HL-60 (cell line): ENCODE measurements at regions not wholly inside any gene's neighbourhood (a gene's known extent, or its start where the extent isn't known, plus 50 kb on each side); places are given as distances from the start of the nearest gene placed in this dataset.

Experiments used
- GABPA ChIP-seq: IDR thresholded peaks from 2 replicates; pipeline ENCODE4 v1.6.1; 2012; ENCODE audit warnings: low read depth
- POLR2AphosphoS5 ChIP-seq: IDR thresholded peaks from 2 replicates; pipeline ENCODE4 v1.6.1; 2012; ENCODE audit warnings: low read depth
- TF ChIP-seq, protein P1 (sequence below): IDR thresholded peaks from one replicate; pipeline ENCODE4 v1.5.1; 2011; ENCODE audit warnings: low read length, control low read depth, inconsistent platforms; ENCODE audit not compliant: insufficient read depth
- TF ChIP-seq, protein P2 (sequence below): IDR thresholded peaks from 2 replicates; pipeline ENCODE4 v1.6.1; 2012; ENCODE audit warnings: low read depth; ENCODE audit not compliant: insufficient replicate concordance

DNA sequence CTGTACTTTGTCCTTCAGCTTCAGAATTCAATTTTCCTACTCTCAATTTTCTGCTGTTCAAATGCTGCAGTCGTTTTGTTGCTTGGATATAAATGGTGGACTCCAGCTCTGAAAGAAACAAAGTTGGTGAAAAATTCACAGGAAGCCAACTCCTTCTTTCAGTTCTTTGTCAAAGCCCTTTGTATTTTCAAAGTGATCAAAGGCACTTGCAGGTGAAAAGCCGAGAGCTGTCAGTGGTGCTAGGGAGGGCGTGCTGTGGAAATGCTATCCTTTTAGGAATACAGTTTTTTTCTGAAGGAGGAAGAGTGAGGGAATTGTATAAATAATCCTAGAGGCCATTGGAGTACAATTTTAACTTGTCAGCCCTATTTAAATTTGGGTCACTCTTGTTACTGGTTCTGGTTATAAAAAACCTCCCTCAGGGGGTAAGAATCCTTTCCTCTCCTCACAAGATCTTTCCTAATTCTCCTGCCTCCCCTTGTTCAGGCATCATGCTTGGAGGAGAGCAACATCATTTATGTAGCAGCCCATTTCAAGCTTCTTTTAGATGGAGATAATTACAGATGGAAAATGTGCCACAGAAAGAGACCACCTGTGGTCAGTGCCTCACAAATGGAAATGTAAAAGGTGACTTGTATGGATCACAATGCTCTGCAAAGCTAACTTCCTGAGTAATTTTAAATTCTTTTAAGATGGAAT, 62.5 kb upstream of the GHR start:
- TF ChIP-seq, protein P1, sequence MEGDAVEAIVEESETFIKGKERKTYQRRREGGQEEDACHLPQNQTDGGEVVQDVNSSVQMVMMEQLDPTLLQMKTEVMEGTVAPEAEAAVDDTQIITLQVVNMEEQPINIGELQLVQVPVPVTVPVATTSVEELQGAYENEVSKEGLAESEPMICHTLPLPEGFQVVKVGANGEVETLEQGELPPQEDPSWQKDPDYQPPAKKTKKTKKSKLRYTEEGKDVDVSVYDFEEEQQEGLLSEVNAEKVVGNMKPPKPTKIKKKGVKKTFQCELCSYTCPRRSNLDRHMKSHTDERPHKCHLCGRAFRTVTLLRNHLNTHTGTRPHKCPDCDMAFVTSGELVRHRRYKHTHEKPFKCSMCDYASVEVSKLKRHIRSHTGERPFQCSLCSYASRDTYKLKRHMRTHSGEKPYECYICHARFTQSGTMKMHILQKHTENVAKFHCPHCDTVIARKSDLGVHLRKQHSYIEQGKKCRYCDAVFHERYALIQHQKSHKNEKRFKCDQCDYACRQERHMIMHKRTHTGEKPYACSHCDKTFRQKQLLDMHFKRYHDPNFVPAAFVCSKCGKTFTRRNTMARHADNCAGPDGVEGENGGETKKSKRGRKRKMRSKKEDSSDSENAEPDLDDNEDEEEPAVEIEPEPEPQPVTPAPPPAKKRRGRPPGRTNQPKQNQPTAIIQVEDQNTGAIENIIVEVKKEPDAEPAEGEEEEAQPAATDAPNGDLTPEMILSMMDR, result no peak
- TF ChIP-seq GABPA, result no peak
- TF ChIP-seq, protein P2, sequence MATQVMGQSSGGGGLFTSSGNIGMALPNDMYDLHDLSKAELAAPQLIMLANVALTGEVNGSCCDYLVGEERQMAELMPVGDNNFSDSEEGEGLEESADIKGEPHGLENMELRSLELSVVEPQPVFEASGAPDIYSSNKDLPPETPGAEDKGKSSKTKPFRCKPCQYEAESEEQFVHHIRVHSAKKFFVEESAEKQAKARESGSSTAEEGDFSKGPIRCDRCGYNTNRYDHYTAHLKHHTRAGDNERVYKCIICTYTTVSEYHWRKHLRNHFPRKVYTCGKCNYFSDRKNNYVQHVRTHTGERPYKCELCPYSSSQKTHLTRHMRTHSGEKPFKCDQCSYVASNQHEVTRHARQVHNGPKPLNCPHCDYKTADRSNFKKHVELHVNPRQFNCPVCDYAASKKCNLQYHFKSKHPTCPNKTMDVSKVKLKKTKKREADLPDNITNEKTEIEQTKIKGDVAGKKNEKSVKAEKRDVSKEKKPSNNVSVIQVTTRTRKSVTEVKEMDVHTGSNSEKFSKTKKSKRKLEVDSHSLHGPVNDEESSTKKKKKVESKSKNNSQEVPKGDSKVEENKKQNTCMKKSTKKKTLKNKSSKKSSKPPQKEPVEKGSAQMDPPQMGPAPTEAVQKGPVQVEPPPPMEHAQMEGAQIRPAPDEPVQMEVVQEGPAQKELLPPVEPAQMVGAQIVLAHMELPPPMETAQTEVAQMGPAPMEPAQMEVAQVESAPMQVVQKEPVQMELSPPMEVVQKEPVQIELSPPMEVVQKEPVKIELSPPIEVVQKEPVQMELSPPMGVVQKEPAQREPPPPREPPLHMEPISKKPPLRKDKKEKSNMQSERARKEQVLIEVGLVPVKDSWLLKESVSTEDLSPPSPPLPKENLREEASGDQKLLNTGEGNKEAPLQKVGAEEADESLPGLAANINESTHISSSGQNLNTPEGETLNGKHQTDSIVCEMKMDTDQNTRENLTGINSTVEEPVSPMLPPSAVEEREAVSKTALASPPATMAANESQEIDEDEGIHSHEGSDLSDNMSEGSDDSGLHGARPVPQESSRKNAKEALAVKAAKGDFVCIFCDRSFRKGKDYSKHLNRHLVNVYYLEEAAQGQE, result no peak
- no peak for TF ChIP-seq POLR2AphosphoS5
